ENCODE measurements at regions not wholly inside any gene's neighbourhood (a gene's known extent, or its start where the extent isn't known, plus 50 kb on each side); places are given as distances from the start of the nearest gene placed in this dataset.

- ChIA-PET POLR2A (no interaction called here), RAD21 (ENCODE audit: low non-redundant PET in 1 of 2, low total read pairs in 2 of 2, uncharacterized antibody in 2 of 2, unreplicated experiment in 2 of 2) (no interaction called here), CTCF (no interaction called here)
- ATAC-seq = no peak
- no peak for TF ChIP-seq JUND (IDR thresholded peaks at IDR 0.05)
- TF ChIP-seq SRF (IDR thresholded peaks at IDR 0.05; ENCODE audit: low read depth) = no peak
- no peak for TF ChIP-seq EZH2 (IDR thresholded peaks at IDR 0.05)
- no peak for TF ChIP-seq FOSL1 (IDR thresholded peaks at IDR 0.05; ENCODE audit: low read depth)
- no peak for TF ChIP-seq SIN3A (IDR thresholded peaks at IDR 0.05; ENCODE audit: low read depth)
- H2AFZ ChIP-seq (ENCODE audit: low read depth, low read length, poor library complexity, severe bottlenecking) = no peak overlapping the region
- H3K36me3 ChIP-seq (ENCODE audit: control insufficient read depth in 1 of 2, insufficient read depth in 2 of 2, low read length in 2 of 2) = no peaks in the 10 kb centered on the region
- H3K27me3 ChIP-seq (ENCODE audit: insufficient read depth, low read length) = no peaks in the 10 kb centered on the region
- H3K9me3 ChIP-seq (ENCODE audit: control insufficient read depth in 1 of 2, insufficient read depth in 1 of 2, low read depth in 1 of 2, low read length in 2 of 2) = no peaks in the 10 kb centered on the region
- H3K27ac ChIP-seq (ENCODE audit: low read depth, low read length) = no peak overlapping the region
- H3K9me2 ChIP-seq (ENCODE audit: insufficient read depth) = no peaks in the 10 kb centered on the region
- intact Hi-C loops (cut with micrococcal nuclease) = no loop called here
- peaks cover 0 to 4% of the 10 kb centered on the region in 2 experiments; a peak in 1 of 4 replicates for H3K4me1 ChIP-seq (ENCODE audit: control insufficient read depth in 1 of 2, insufficient read depth in 2 of 2, low read length in 2 of 2)
- no peak for DNase-seq (ENCODE audit: low read depth, low spot score)
- H3K9ac ChIP-seq (ENCODE audit: low read length) = no peak overlapping the region
- H4K20me1 ChIP-seq (ENCODE audit: insufficient read depth) = no peaks in the 10 kb centered on the region
- no peak overlapping the region for H3K4me3 ChIP-seq (replicated peaks in 1 of 2; ENCODE audit: low read depth in 1 of 2, low read length in 2 of 2)
- H3K4me2 ChIP-seq (ENCODE audit: low read length) = no peak overlapping the region
- no peaks in the 10 kb centered on the region for H3K79me2 ChIP-seq (ENCODE audit: insufficient read depth, low read length)
- BruUV-seq (replicated peaks) = no TSS peak
These were observed 56.8 kb upstream of the TMEM200A start for GRCh38 chr6:130309028-130309427.

GRCh38 chr6:130307752-130308361 lies 58.0 kb upstream of the TMEM200A start:
- H3K4me2 ChIP-seq (ENCODE audit: low read length) = peak overlapping the region; percentile 31; the same call in 1 of the 2 replicates
- POLR2A ChIA-PET = no interaction called here

More at GRCh38 chr6:130307752-130308361, 58.0 kb upstream of the TMEM200A start:
- DNase-seq (ENCODE audit: low read depth, low spot score) (no peak), ATAC-seq (no peak)
- RAD21 ChIA-PET (ENCODE audit: low non-redundant PET in 1 of 2, low total read pairs in 2 of 2, uncharacterized antibody in 2 of 2, unreplicated experiment in 2 of 2) = no interaction called here
- no peaks in the 10 kb centered on the region for H3K36me3 ChIP-seq (ENCODE audit: control insufficient read depth in 1 of 2, insufficient read depth in 2 of 2, low read length in 2 of 2)
- no peaks in the 10 kb centered on the region for H3K9me2 ChIP-seq (ENCODE audit: insufficient read depth)
- H3K79me2 ChIP-seq (ENCODE audit: insufficient read depth, low read length) = no peaks in the 10 kb centered on the region
- no peaks in the 10 kb centered on the region for H4K20me1 ChIP-seq (ENCODE audit: insufficient read depth)
- no peak overlapping the region for H2AFZ ChIP-seq (ENCODE audit: low read depth, low read length, poor library complexity, severe bottlenecking)
- no TSS peak for BruUV-seq (replicated peaks)
- intact Hi-C loops (cut with micrococcal nuclease) = no loop called here
- H3K9me3 ChIP-seq (ENCODE audit: control insufficient read depth in 1 of 2, insufficient read depth in 1 of 2, low read depth in 1 of 2, low read length in 2 of 2) = no peaks in the 10 kb centered on the region
- no peak for TF ChIP-seq ZNF274 (IDR thresholded peaks at IDR 0.05; ENCODE audit: low read depth, low read length)
- TF ChIP-seq FOSL1 (IDR thresholded peaks at IDR 0.05; ENCODE audit: low read depth) = 0 out of 2 replicates have a peak, but pooled peaks have one; percentile 38
- TF ChIP-seq ATF3 (IDR thresholded peaks at IDR 0.05) = no peak
- 0 out of 2 replicates have a peak, but pooled peaks have one; percentile 35 for TF ChIP-seq SP1 (IDR thresholded peaks at IDR 0.05; ENCODE audit: low read depth)
- TF ChIP-seq JUND (IDR thresholded peaks at IDR 0.05) = peak; percentile 25
- no peaks in the 10 kb centered on the region for H3K27me3 ChIP-seq (ENCODE audit: insufficient read depth, low read length)
- H3K9ac ChIP-seq (ENCODE audit: low read length) = no peak overlapping the region
- peaks cover 0 to 4% of the 10 kb centered on the region in 2 experiments; a peak in 1 of 4 replicates for H3K4me1 ChIP-seq (ENCODE audit: control insufficient read depth in 1 of 2, insufficient read depth in 2 of 2, low read length in 2 of 2)
- H3K4me3 ChIP-seq (replicated peaks in 1 of 2; ENCODE audit: low read depth in 1 of 2, low read length in 2 of 2) = no peak overlapping the region
- CTCF ChIA-PET = interaction anchor here (1.0 kb wide), 1 partner anchor 286 kb away, joined by 4 read pairs; no protein-coding TSS in a partner anchor
- H3K27ac ChIP-seq (ENCODE audit: low read depth, low read length) = no peak overlapping the region

All from HCT116 (cell line).